Fibroblast of lung (primary cell): ENCODE measurements at regions not wholly inside any gene's neighbourhood (a gene's known extent, or its start where the extent isn't known, plus 50 kb on each side); places are given as distances from the start of the nearest gene placed in this dataset.

Experiments used
- DNase-seq, 2 donors: peaks; one replicate each; pipeline versions ENCODE4 v3.0.0 to v3.0.0-alpha.2; 2010; ENCODE audit warnings: low read depth in 2 of 2
- H2AFZ ChIP-seq: 2 replicates; pipeline ENCODE4 v1.5.1; 2012; ENCODE audit warnings: low read length, control low read depth, inconsistent platforms
- H3K27ac ChIP-seq: 2 replicates; pipeline ENCODE4 v1.5.1; 2011; ENCODE audit warnings: low read length, control low read depth; ENCODE audit not compliant: insufficient read depth
- H3K27me3 ChIP-seq: 2 replicates; pipeline ENCODE4 v1.5.1; 2011; ENCODE audit warnings: mild to moderate bottlenecking, low read length; ENCODE audit not compliant: control insufficient read depth, insufficient read depth
- H3K36me3 ChIP-seq: 2 replicates; pipeline ENCODE4 v1.5.1; 2011; ENCODE audit warnings: low read length; ENCODE audit not compliant: control insufficient read depth, insufficient read depth
- H3K4me1 ChIP-seq: 2 replicates; pipeline ENCODE4 v1.5.1; 2011; ENCODE audit warnings: low read length; ENCODE audit not compliant: control insufficient read depth, insufficient read depth; ENCODE audit errors: extremely low read depth
- H3K4me2 ChIP-seq: 2 replicates; pipeline ENCODE4 v1.5.1; 2011; ENCODE audit warnings: low read length, control low read depth; ENCODE audit not compliant: insufficient read depth; ENCODE audit errors: extremely low read depth
- H3K4me3 ChIP-seq, 4 experiments: fragments of 200-600 bp in 1 of 4; sonication (generic) in 1 of 4; replicated peaks in 1 of 4; 2 replicates each; pipeline ENCODE4 v1.5.1; 2011 to 2016; ENCODE audit warnings: low read length in 4 of 4, low read depth in 3 of 4, mild to moderate bottlenecking in 3 of 4, control low read depth in 2 of 4, inconsistent platforms in 1 of 4, mixed read lengths in 1 of 4; ENCODE audit not compliant: insufficient read depth in 1 of 4; ENCODE audit errors: control extremely low read depth in 1 of 4
- H3K79me2 ChIP-seq: 2 replicates; pipeline ENCODE4 v1.5.1; 2012; ENCODE audit warnings: mild to moderate bottlenecking, low read length, inconsistent platforms; ENCODE audit not compliant: control insufficient read depth, insufficient read depth
- H3K9ac ChIP-seq: 2 replicates; pipeline ENCODE4 v1.5.1; 2011; ENCODE audit warnings: mild to moderate bottlenecking, low read length, control low read depth; ENCODE audit not compliant: insufficient read depth
- H3K9me3 ChIP-seq: 2 replicates; pipeline ENCODE4 v1.5.1; 2012; ENCODE audit warnings: low read depth, low read length; ENCODE audit not compliant: control insufficient read depth, insufficient read depth
- H4K20me1 ChIP-seq: 2 replicates; pipeline ENCODE4 v1.5.1; 2011; ENCODE audit warnings: low read length; ENCODE audit not compliant: control insufficient read depth, insufficient read depth; ENCODE audit errors: extremely low read depth
- CTCF ChIP-seq, 2 donors: IDR thresholded peaks in 1 of 2; conservative IDR thresholded peaks in 1 of 2; 1 replicate in 1 of 2; 2 replicates in 1 of 2; pipeline ENCODE4 v1.5.1; 2011 to 2012; ENCODE audit warnings: low read length in 2 of 2, control low read depth in 1 of 2, inconsistent platforms in 1 of 2, low read depth in 1 of 2, mild to moderate bottlenecking in 1 of 2
- EZH2 ChIP-seq: IDR thresholded peaks from 2 replicates; pipeline ENCODE4 v1.5.1; 2012; ENCODE audit warnings: low read length, control low read depth, mild to moderate bottlenecking; ENCODE audit errors: missing control alignments

- no peaks in the 10 kb centered on the region for H3K4me1 ChIP-seq
- H3K9me3 ChIP-seq, result no peaks in the 10 kb centered on the region
- H3K27me3 ChIP-seq, result peaks cover 4% of the 10 kb centered on the region
- no peak overlapping the region for H3K4me2 ChIP-seq
- H2AFZ ChIP-seq, result no peak overlapping the region
- no peak for DNase-seq
- no peak overlapping the region for H3K27ac ChIP-seq
- H4K20me1 ChIP-seq, result no peaks in the 10 kb centered on the region
- H3K79me2 ChIP-seq, result no peaks in the 10 kb centered on the region
- no peak overlapping the region for H3K4me3 ChIP-seq
- TF ChIP-seq EZH2, result no peak
- no peak for TF ChIP-seq CTCF (conservative IDR thresholded peaks at IDR 0.05 in 1 of 2, IDR thresholded peaks at IDR 0.05 in 1 of 2; ENCODE audit: low read depth in 1 of 2, low read length in 2 of 2)
- H3K9ac ChIP-seq, result no peak overlapping the region
- no peaks in the 10 kb centered on the region for H3K36me3 ChIP-seq
Measured at GRCh38 chr1:223029985-223030769, 112.9 kb downstream of the TLR5 start.

GRCh38 chr1:223030871-223031400, 112.1 kb downstream of the TLR5 start:
- no peaks in the 10 kb centered on the region for H4K20me1 ChIP-seq
- no peaks in the 10 kb centered on the region for H3K9me3 ChIP-seq
- no peaks in the 10 kb centered on the region for H3K4me1 ChIP-seq
- TF ChIP-seq CTCF (conservative IDR thresholded peaks at IDR 0.05 in 1 of 2, IDR thresholded peaks at IDR 0.05 in 1 of 2; ENCODE audit: low read depth in 1 of 2, low read length in 2 of 2), result no peak
- H3K27me3 ChIP-seq, result peaks cover 4% of the 10 kb centered on the region
- H3K4me2 ChIP-seq, result no peak overlapping the region
- H3K27ac ChIP-seq, result no peak overlapping the region
- DNase-seq, result no peak
- no peak overlapping the region for H2AFZ ChIP-seq
- H3K36me3 ChIP-seq, result no peaks in the 10 kb centered on the region
- no peaks in the 10 kb centered on the region for H3K79me2 ChIP-seq
- H3K4me3 ChIP-seq, result no peak overlapping the region
- H3K9ac ChIP-seq, result no peak overlapping the region

- H3K4me3 ChIP-seq, result no peak overlapping the region
- no peaks in the 10 kb centered on the region for H4K20me1 ChIP-seq
- H3K4me1 ChIP-seq, result no peaks in the 10 kb centered on the region
- no peaks in the 10 kb centered on the region for H3K9me3 ChIP-seq
- H3K36me3 ChIP-seq, result no peaks in the 10 kb centered on the region
- TF ChIP-seq EZH2 (no peak), CTCF (conservative IDR thresholded peaks at IDR 0.05 in 1 of 2, IDR thresholded peaks at IDR 0.05 in 1 of 2; ENCODE audit: low read depth in 1 of 2, low read length in 2 of 2) (no peak)
- H3K27ac ChIP-seq, result no peak overlapping the region
- no peak overlapping the region for H3K9ac ChIP-seq
- H3K79me2 ChIP-seq, result no peaks in the 10 kb centered on the region
- peak; percentile 31 to 60 for DNase-seq
- peak overlapping the region; percentile 37 for H2AFZ ChIP-seq
- H3K4me2 ChIP-seq, result peak overlapping the region; percentile 35
- peaks cover 4% of the 10 kb centered on the region for H3K27me3 ChIP-seq
Measured at GRCh38 chr1:223031733-223032601, 111.1 kb downstream of the TLR5 start.
